IMR-90 (cell line): ENCODE measurements at regions not wholly inside any gene's neighbourhood (a gene's known extent, or its start where the extent isn't known, plus 50 kb on each side); places are given as distances from the start of the nearest gene placed in this dataset.

ENCODE experiments used
- ATAC-seq: fragments of 200-7000 bp; cut with Tn5 transposase; 2 replicates; pipeline ENCODE4 v1.9.1; 2020; ENCODE audit warnings: low read depth, mild to moderate bottlenecking, moderate library complexity
- BruUV-seq: library from RNA; stranded (reverse); fragments of 400-500 nt; replicated peaks from 2 replicates; lab custom pipeline; 2021; lab: Mats Ljungman, UMichigan
- CTCF ChIA-PET: fragments of 300-600 bp; formaldehyde crosslinking; extraction: SDS; loops from one replicate; lab custom pipeline; 2021; ENCODE audit warnings: antibody characterized with exemption; lab: Yijun Ruan, JAX
- POLR2A ChIA-PET: fragments of 300-600 bp; sonication (Branson Sonifier 250); formaldehyde crosslinking; loops from one replicate; lab custom pipeline; 2022; ENCODE audit warnings: antibody characterized with exemption; ENCODE audit not compliant: unreplicated experiment; lab: Charles Lee
- DNase-seq: peaks from one replicate; pipeline ENCODE4 v3.0.0; 2013
- H2AFZ ChIP-seq: replicated peaks from 2 replicates; pipeline ENCODE3; 2013; ENCODE audit warnings: low read length, mild to moderate bottlenecking; ENCODE audit not compliant: poor library complexity
- H2AK5ac ChIP-seq: 2 replicates; pipeline ENCODE4 v1.6.1; 2013; ENCODE audit warnings: low read depth, low read length, inconsistent platforms
- H2AK9ac ChIP-seq: replicated peaks from 2 replicates; pipeline ENCODE3; 2013; ENCODE audit warnings: mild to moderate bottlenecking, low read depth, low read length, moderate library complexity; ENCODE audit not compliant: poor library complexity
- H2BK120ac ChIP-seq: 2 replicates; pipeline ENCODE4 v1.6.1; 2013; ENCODE audit warnings: low read depth, low read length, inconsistent platforms
- H2BK15ac ChIP-seq: 3 replicates; pipeline ENCODE4 v1.6.1; 2013; ENCODE audit warnings: low read depth, low read length, inconsistent platforms
- H2BK20ac ChIP-seq: 2 replicates; pipeline ENCODE4 v1.6.1; 2013; ENCODE audit warnings: low read depth, mild to moderate bottlenecking, inconsistent platforms, low read length, moderate library complexity
- H2BK5ac ChIP-seq: 2 replicates; pipeline ENCODE4 v1.6.1; 2013; ENCODE audit warnings: mild to moderate bottlenecking, low read depth, low read length, inconsistent platforms; ENCODE audit not compliant: poor library complexity, severe bottlenecking
- H3K14ac ChIP-seq: replicated peaks from 2 replicates; pipeline ENCODE4 v1.6.1; 2013; ENCODE audit warnings: low read depth, low read length, inconsistent platforms
- H3K18ac ChIP-seq: 2 replicates; pipeline ENCODE4 v1.6.1; 2013; ENCODE audit warnings: low read depth, low read length, control low read depth
- H3K23ac ChIP-seq: 2 replicates; pipeline ENCODE4 v1.6.1; 2013; ENCODE audit warnings: low read depth, low read length, inconsistent platforms
- H3K27ac ChIP-seq: 2 replicates; pipeline ENCODE4 v1.5.1; 2013; ENCODE audit warnings: mild to moderate bottlenecking, control low read depth, low read length; ENCODE audit not compliant: insufficient read depth
- H3K27me3 ChIP-seq: 2 replicates; pipeline ENCODE4 v1.6.1; 2013; ENCODE audit warnings: low read length; ENCODE audit not compliant: control insufficient read depth, insufficient read depth
- H3K36me3 ChIP-seq: 2 replicates; pipeline ENCODE4 v1.6.1; 2013; ENCODE audit warnings: low read length, mixed read lengths; ENCODE audit not compliant: control insufficient read depth, insufficient read depth
- H3K4ac ChIP-seq: 2 replicates; pipeline ENCODE4 v1.6.1; 2013; ENCODE audit warnings: low read depth, low read length, inconsistent platforms
- H3K4me1 ChIP-seq: 2 replicates; pipeline ENCODE4 v1.6.1; 2013; ENCODE audit warnings: low read length, mixed read lengths; ENCODE audit not compliant: control insufficient read depth, insufficient read depth
- H3K4me2 ChIP-seq: 2 replicates; pipeline ENCODE4 v1.6.1; 2013; ENCODE audit warnings: low read depth, mild to moderate bottlenecking, control low read depth, low read length, moderate library complexity
- H3K4me3 ChIP-seq: 2 replicates; pipeline ENCODE4 v1.5.1; 2013; ENCODE audit warnings: low read depth, mild to moderate bottlenecking, control low read depth, low read length, moderate library complexity; ENCODE audit not compliant: insufficient read depth
- H3K56ac ChIP-seq: 2 replicates; pipeline ENCODE4 v1.6.1; 2013; ENCODE audit warnings: low read length, inconsistent platforms; ENCODE audit not compliant: insufficient read depth; ENCODE audit errors: extremely low read depth
- H3K79me1 ChIP-seq, 2 experiments: 2 replicates each; pipeline ENCODE4 v1.6.1; 2013; ENCODE audit warnings: low read length in 2 of 2, inconsistent platforms in 1 of 2, low read depth in 1 of 2
- H3K9ac ChIP-seq: 2 replicates; pipeline ENCODE4 v1.6.1; 2013; ENCODE audit warnings: low read depth, low read length, control low read depth
- H3K9me1 ChIP-seq: 2 replicates; pipeline ENCODE4 v1.6.1; 2013; ENCODE audit warnings: low read length, inconsistent platforms; ENCODE audit not compliant: insufficient read depth
- H3K9me3 ChIP-seq: 2 replicates; pipeline ENCODE4 v1.6.1; 2013; ENCODE audit warnings: low read length; ENCODE audit not compliant: control insufficient read depth, insufficient read depth
- H4K20me1 ChIP-seq: 2 replicates; pipeline ENCODE4 v1.6.1; 2013; ENCODE audit warnings: low read length, inconsistent platforms; ENCODE audit not compliant: insufficient read depth
- H4K5ac ChIP-seq: 2 replicates; pipeline ENCODE4 v1.6.1; 2013; ENCODE audit warnings: mild to moderate bottlenecking, low read depth, low read length, control low read depth
- H4K8ac ChIP-seq, 2 experiments: 2 replicates each; pipeline ENCODE4 v1.6.1; 2013; ENCODE audit warnings: low read depth in 2 of 2, low read length in 2 of 2, control low read depth in 1 of 2, inconsistent platforms in 1 of 2
- H4K91ac ChIP-seq: 2 replicates; pipeline ENCODE4 v1.6.1; 2013; ENCODE audit warnings: low read depth, low read length, inconsistent platforms; ENCODE audit not compliant: insufficient read depth
- BHLHE40 ChIP-seq: fragments of 150-350 bp; IDR thresholded peaks from 2 replicates; pipeline ENCODE4 v1.6.1; 2016; ENCODE audit warnings: mild to moderate bottlenecking, low read depth, low read length
- CEBPB ChIP-seq: IDR thresholded peaks from 2 replicates; pipeline ENCODE4 v1.6.1; 2012; ENCODE audit warnings: low read depth, low read length, improper control_type of control experiment
- CHD1 ChIP-seq: IDR thresholded peaks from 2 replicates; pipeline ENCODE4 v1.6.1; 2012; ENCODE audit warnings: low read depth, low read length, improper control_type of control experiment
- CTCF ChIP-seq: conservative IDR thresholded peaks from 2 replicates; pipeline ENCODE4 v1.5.1; 2012; ENCODE audit warnings: mild to moderate bottlenecking, low read depth, low read length, improper control_type of control experiment
- FOS ChIP-seq: fragments of 150-350 bp; IDR thresholded peaks from 2 replicates; pipeline ENCODE4 v1.6.1; 2016; ENCODE audit warnings: low read depth, low read length
- MAFK ChIP-seq: IDR thresholded peaks from 2 replicates; pipeline ENCODE4 v1.6.1; 2012; ENCODE audit warnings: low read depth, low read length, improper control_type of control experiment
- MAZ ChIP-seq: IDR thresholded peaks from 2 replicates; pipeline ENCODE4 v1.6.1; 2012; ENCODE audit warnings: low read depth, mild to moderate bottlenecking, low read length, improper control_type of control experiment, moderate library complexity, borderline replicate concordance
- MXI1 ChIP-seq: IDR thresholded peaks from 2 replicates; pipeline ENCODE4 v1.6.1; 2012; ENCODE audit warnings: low read depth, mild to moderate bottlenecking, low read length, moderate library complexity, borderline replicate concordance
- POLR2A ChIP-seq: IDR thresholded peaks from 2 replicates; pipeline ENCODE4 v1.6.1; 2012; ENCODE audit warnings: mild to moderate bottlenecking, low read depth, low read length
- RAD21 ChIP-seq: IDR thresholded peaks from 2 replicates; pipeline ENCODE4 v1.6.1; 2012; ENCODE audit warnings: low read length, improper control_type of control experiment
- RCOR1 ChIP-seq: IDR thresholded peaks from 2 replicates; pipeline ENCODE4 v1.6.1; 2012; ENCODE audit warnings: mild to moderate bottlenecking, low read length, improper control_type of control experiment; ENCODE audit not compliant: insufficient replicate concordance
- RFX5 ChIP-seq: IDR thresholded peaks from 2 replicates; pipeline ENCODE4 v1.8.0; 2012; ENCODE audit warnings: low read depth, mild to moderate bottlenecking, low read length, moderate library complexity
- SMC3 ChIP-seq: fragments of 150-350 bp; IDR thresholded peaks from 2 replicates; pipeline ENCODE4 v1.6.1; 2016; ENCODE audit warnings: low read depth, mild to moderate bottlenecking, antibody characterized with exemption, low read length, moderate library complexity
- USF2 ChIP-seq: fragments of 150-350 bp; IDR thresholded peaks from 2 replicates; pipeline ENCODE4 v1.6.1; 2017; ENCODE audit warnings: mild to moderate bottlenecking, antibody characterized with exemption, low read length, low read depth
- WGBS, 2 experiments: methylation state at CpG; one replicate each; pipeline versions ENCODE4 v1.1.5 to v1.1.7; 2013; ENCODE audit warnings: missing lambda C conversion rate in 2 of 2; ENCODE audit not compliant: insufficient read length in 1 of 2; ENCODE audit errors: extremely low coverage in 2 of 2; 5-methylcytosine and 5-hydroxymethylcytosine counted together
- dilution Hi-C: fragments of 300-500 bp; cut with HindIII; formaldehyde crosslinking; loops from one replicate; pipeline ENCODE4 v1.14.3; 2018; ENCODE audit warnings: low sequenced_read_pairs; ENCODE audit not compliant: unreplicated experiment
- in situ Hi-C: fragments of 300-500 bp; cut with MboI; formaldehyde crosslinking; loops from 3 replicates; pipeline ENCODE4 v1.14.3; 2019; ENCODE audit warnings: low sequenced_read_pairs, inconsistent platforms, mixed read lengths
- intact Hi-C: fragments of 100-400 bp; cut with micrococcal nuclease; formaldehyde crosslinking; loops from 2 replicates; pipeline ENCODE4 v1.10.0; 2022
- TF ChIP-seq, protein P1 (sequence below): fragments of 150-350 bp; IDR thresholded peaks from 2 replicates; pipeline ENCODE4 v1.6.1; 2016; ENCODE audit warnings: low read depth, mild to moderate bottlenecking, low read length, moderate library complexity, borderline replicate concordance

- Histone ChIP-seq H3K4me1 (no peaks in the 10 kb centered on the region), H3K4me2 (no peak overlapping the region), H2BK120ac (no peak overlapping the region), H3K36me3 (no peaks in the 10 kb centered on the region), H2AK5ac (no peak overlapping the region), H3K4me3 (no peak overlapping the region), H3K9me3 (no peaks in the 10 kb centered on the region), H2AK9ac (no peak overlapping the region), H4K5ac (no peak overlapping the region), H3K56ac (no peak overlapping the region), H3K27me3 (no peaks in the 10 kb centered on the region), H2BK15ac (no peak overlapping the region), H4K91ac (no peak overlapping the region), H3K4ac (no peak overlapping the region), H2BK20ac (no peak overlapping the region), H4K20me1 (no peaks in the 10 kb centered on the region), H3K9ac (no peak overlapping the region), H3K18ac (no peak overlapping the region), H3K23ac (no peak overlapping the region), H3K14ac (no peak overlapping the region), H3K9me1 (no peaks in the 10 kb centered on the region), H2AFZ (no peak overlapping the region), H2BK5ac (no peak overlapping the region), H3K27ac (no peak overlapping the region), H3K79me1 (no peaks in the 10 kb centered on the region), H4K8ac (no peak overlapping the region)
- TF ChIP-seq RFX5 (no peak), CTCF (no peak), RAD21 (no peak), MXI1 (no peak), FOS (no peak), MAFK (no peak), BHLHE40 (no peak), MAZ (no peak), USF2 (no peak), SMC3 (no peak), RCOR1 (no peak), CEBPB (no peak), POLR2A (no peak), CHD1 (no peak)
- TF ChIP-seq, protein P1, sequence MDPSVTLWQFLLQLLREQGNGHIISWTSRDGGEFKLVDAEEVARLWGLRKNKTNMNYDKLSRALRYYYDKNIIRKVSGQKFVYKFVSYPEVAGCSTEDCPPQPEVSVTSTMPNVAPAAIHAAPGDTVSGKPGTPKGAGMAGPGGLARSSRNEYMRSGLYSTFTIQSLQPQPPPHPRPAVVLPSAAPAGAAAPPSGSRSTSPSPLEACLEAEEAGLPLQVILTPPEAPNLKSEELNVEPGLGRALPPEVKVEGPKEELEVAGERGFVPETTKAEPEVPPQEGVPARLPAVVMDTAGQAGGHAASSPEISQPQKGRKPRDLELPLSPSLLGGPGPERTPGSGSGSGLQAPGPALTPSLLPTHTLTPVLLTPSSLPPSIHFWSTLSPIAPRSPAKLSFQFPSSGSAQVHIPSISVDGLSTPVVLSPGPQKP, result no peak
- BruUV-seq, result no TSS peak
- ChIA-PET POLR2A (no interaction called here), CTCF (no interaction called here)
- intact Hi-C loops (no loop called here), dilution Hi-C loops (no loop called here), in situ Hi-C loops (no loop called here)
- no CpG with 5 or more reads among the region's 6 CpGs for WGBS, 2 experiments
- ATAC-seq (no peak), DNase-seq (no peak)
These were observed 344.2 kb downstream of the BUD13 start for GRCh38 chr11:116428638-116428975.
